Gastroesophageal sphincter (tissue), 3 donors: ENCODE measurements at regions not wholly inside any gene's neighbourhood (a gene's known extent, or its start where the extent isn't known, plus 50 kb on each side); places are given as distances from the start of the nearest gene placed in this dataset.

Experiments
- CTCF ChIP-seq, 4 experiments: fragments of 200-600 bp in 2 of 4; fragments of 450-650 bp in 2 of 4; sonication (generic) in 1 of 4; IDR thresholded peaks; one replicate each; pipeline ENCODE4 v1.5.1; 2017 to 2019; ENCODE audit warnings: antibody characterized with exemption in 4 of 4, mild to moderate bottlenecking in 2 of 4, moderate library complexity in 2 of 4
- EP300 ChIP-seq: sonication (generic); formaldehyde crosslinking; IDR thresholded peaks from one replicate; pipeline ENCODE4 v1.6.1; 2017; ENCODE audit warnings: antibody characterized with exemption, mild to moderate bottlenecking
- POLR2A ChIP-seq, 2 donors: fragments of 450-650 bp; IDR thresholded peaks; one replicate each; pipeline ENCODE4 v1.6.1; 2017; ENCODE audit warnings: antibody characterized with exemption in 2 of 2, mild to moderate bottlenecking in 2 of 2, moderate library complexity in 1 of 2
- POLR2AphosphoS5 ChIP-seq: sonication (generic); formaldehyde crosslinking; IDR thresholded peaks from one replicate; pipeline ENCODE4 v1.6.1; 2017; ENCODE audit warnings: antibody characterized with exemption

- no peak for TF ChIP-seq CTCF (IDR thresholded peaks at IDR 0.05)
- TF ChIP-seq POLR2A (IDR thresholded peaks at IDR 0.05) = no peak
- no peak for TF ChIP-seq EP300
- TF ChIP-seq POLR2AphosphoS5 = no peak
Observed at GRCh38 chr1:72997041-72997440, 714.7 kb upstream of the NEGR1 start.
